Neuronal stem cell (in vitro differentiated cells): ENCODE measurements at regions not wholly inside any gene's neighbourhood (a gene's known extent, or its start where the extent isn't known, plus 50 kb on each side); places are given as distances from the start of the nearest gene placed in this dataset.

Experiments
- DNase-seq: peaks from one replicate; pipeline ENCODE4 v3.0.0-alpha.2; 2013; ENCODE audit warnings: low spot score
- H2AFZ ChIP-seq: one replicate; pipeline ENCODE4 v1.6.1; 2013; ENCODE audit warnings: mild to moderate bottlenecking, low read length, inconsistent platforms
- H2AK5ac ChIP-seq: 2 replicates; pipeline ENCODE4 v1.6.1; 2013; ENCODE audit warnings: low read depth, mild to moderate bottlenecking, inconsistent platforms, low read length, moderate library complexity, mixed read lengths
- H2BK120ac ChIP-seq: 2 replicates; pipeline ENCODE4 v1.6.1; 2013; ENCODE audit warnings: low read depth, mild to moderate bottlenecking, inconsistent platforms, low read length, moderate library complexity, mixed read lengths
- H2BK12ac ChIP-seq: one replicate; pipeline ENCODE4 v1.6.1; 2013; ENCODE audit warnings: low read length, inconsistent platforms
- H2BK15ac ChIP-seq: 2 replicates; pipeline ENCODE4 v1.6.1; 2013; ENCODE audit warnings: mild to moderate bottlenecking, low read length, inconsistent platforms, mixed read lengths
- H2BK5ac ChIP-seq: one replicate; pipeline ENCODE4 v1.6.1; 2013; ENCODE audit warnings: inconsistent platforms, mild to moderate bottlenecking, low read length, moderate library complexity
- H3K14ac ChIP-seq: one replicate; pipeline ENCODE4 v1.6.1; 2013; ENCODE audit warnings: low read length, inconsistent platforms
- H3K18ac ChIP-seq: 2 replicates; pipeline ENCODE4 v1.6.1; 2013; ENCODE audit warnings: low read length, inconsistent platforms
- H3K23ac ChIP-seq: 2 replicates; pipeline ENCODE4 v1.6.1; 2013; ENCODE audit warnings: low read depth, mild to moderate bottlenecking, mixed read lengths, low read length, inconsistent platforms; ENCODE audit not compliant: poor library complexity
- H3K27ac ChIP-seq: replicated peaks from 3 replicates; pipeline ENCODE4 v1.5.1; 2013; ENCODE audit warnings: low read length, inconsistent platforms
- H3K27me3 ChIP-seq, 3 experiments: 2 replicates each; pipeline ENCODE4 v1.6.1; 2013; ENCODE audit warnings: low read length in 3 of 3, mild to moderate bottlenecking in 2 of 3, inconsistent platforms in 1 of 3, low read depth in 1 of 3, mixed read lengths in 1 of 3, moderate library complexity in 1 of 3; ENCODE audit not compliant: control insufficient read depth in 3 of 3, insufficient read depth in 3 of 3
- H3K36me3 ChIP-seq, 2 donors: replicated peaks in 1 of 2; 2 replicates each; pipeline ENCODE4 v1.6.1; 2013; ENCODE audit warnings: low read length in 2 of 2; ENCODE audit not compliant: control insufficient read depth in 2 of 2, insufficient read depth in 2 of 2
- H3K4ac ChIP-seq: 2 replicates; pipeline ENCODE4 v1.6.1; 2013; ENCODE audit warnings: inconsistent platforms, mild to moderate bottlenecking, low read length, moderate library complexity
- H3K4me1 ChIP-seq, 2 donors: 1 replicate in 1 of 2; 2 replicates in 1 of 2; pipeline ENCODE4 v1.6.1; 2013; ENCODE audit warnings: low read length in 2 of 2, low read depth in 1 of 2; ENCODE audit not compliant: control insufficient read depth in 2 of 2, insufficient read depth in 1 of 2
- H3K4me2 ChIP-seq: one replicate; pipeline ENCODE4 v1.6.1; 2013; ENCODE audit warnings: mild to moderate bottlenecking, low read length, inconsistent platforms; ENCODE audit not compliant: insufficient read depth, poor library complexity, severe bottlenecking
- H3K4me3 ChIP-seq, 2 donors: 2 replicates each; pipeline ENCODE4 v1.5.1; 2013; ENCODE audit warnings: low read length in 2 of 2, mild to moderate bottlenecking in 2 of 2, inconsistent platforms in 1 of 2, moderate library complexity in 1 of 2
- H3K79me1 ChIP-seq: one replicate; pipeline ENCODE4 v1.6.1; 2013; ENCODE audit warnings: low read depth, mild to moderate bottlenecking, inconsistent platforms, low read length, moderate library complexity
- H3K9ac ChIP-seq: one replicate; pipeline ENCODE4 v1.6.1; 2013; ENCODE audit warnings: mild to moderate bottlenecking, low read depth, low read length, inconsistent platforms; ENCODE audit not compliant: poor library complexity
- H3K9me3 ChIP-seq, 2 donors: replicated peaks in 1 of 2; 2 replicates each; pipeline versions ENCODE3 to v1.6.1; 2013; ENCODE audit warnings: low read length in 2 of 2, mild to moderate bottlenecking in 2 of 2, inconsistent platforms in 1 of 2, low read depth in 1 of 2, mixed read lengths in 1 of 2, moderate library complexity in 1 of 2; ENCODE audit not compliant: control insufficient read depth in 2 of 2, insufficient read depth in 1 of 2
- H4K8ac ChIP-seq: one replicate; pipeline ENCODE4 v1.6.1; 2013; ENCODE audit warnings: low read depth, mild to moderate bottlenecking, inconsistent platforms, low read length, moderate library complexity
- H4K91ac ChIP-seq: one replicate; pipeline ENCODE4 v1.6.1; 2013; ENCODE audit warnings: low read length, low read depth, mild to moderate bottlenecking, inconsistent platforms; ENCODE audit not compliant: poor library complexity
- WGBS, 2 donors: extraction: QIAGEN DNeasy Blood & Tissue Kit; methylation state at CpG; one replicate each; pipeline ENCODE4 v1.1.7; 2013; ENCODE audit warnings: missing lambda C conversion rate in 2 of 2, mixed read lengths in 1 of 2; ENCODE audit not compliant: insufficient read length in 2 of 2, insufficient replicate concordance in 1 of 2; ENCODE audit errors: extremely low coverage in 2 of 2; 5-methylcytosine and 5-hydroxymethylcytosine counted together

DNA sequence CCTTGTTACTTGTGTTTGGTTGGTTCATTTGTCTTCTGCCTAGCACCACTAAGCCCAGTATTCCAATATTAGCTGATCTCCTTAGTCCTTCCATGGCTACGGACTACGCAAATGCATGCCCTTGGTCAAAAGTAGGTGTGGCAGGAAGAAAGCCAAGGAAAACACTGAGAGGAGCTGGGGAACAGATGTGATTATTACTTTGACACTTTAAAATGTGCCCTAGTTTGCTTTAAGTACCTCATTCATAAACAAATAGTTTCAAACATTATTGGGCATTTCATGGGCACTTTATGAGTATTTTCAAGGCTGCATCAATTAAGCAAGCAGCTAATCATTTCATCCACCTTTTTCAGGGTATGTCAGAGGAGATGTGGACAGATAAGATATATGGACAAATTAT, 60.1 kb upstream of the HDDC2 start:
- Histone ChIP-seq H3K23ac (no peak overlapping the region), H3K27me3 (peaks cover 0 to 63% (median 17%) of the 10 kb centered on the region in 3 experiments), H3K9ac (no peak overlapping the region), H3K79me1 (no peaks in the 10 kb centered on the region), H3K36me3 (no peaks in the 10 kb centered on the region), H3K4me1 (peaks cover 10 to 26% of the 10 kb centered on the region in 2 donors), H3K14ac (no peak overlapping the region), H2BK15ac (no peak overlapping the region), H2AFZ (no peak overlapping the region), H4K91ac (no peak overlapping the region), H2BK120ac (no peak overlapping the region), H3K27ac (no peak overlapping the region), H2BK5ac (no peak overlapping the region), H3K4me2 (no peak overlapping the region), H3K18ac (no peak overlapping the region), H2AK5ac (no peak overlapping the region), H2BK12ac (no peak overlapping the region), H4K8ac (no peak overlapping the region), H3K4me3 (no peak overlapping the region), H3K4ac (no peak overlapping the region), H3K9me3 (no peaks in the 10 kb centered on the region)
- WGBS, 2 donors: no CpG with 5 or more reads among the region's 2 CpGs
- no peak for DNase-seq

DNA sequence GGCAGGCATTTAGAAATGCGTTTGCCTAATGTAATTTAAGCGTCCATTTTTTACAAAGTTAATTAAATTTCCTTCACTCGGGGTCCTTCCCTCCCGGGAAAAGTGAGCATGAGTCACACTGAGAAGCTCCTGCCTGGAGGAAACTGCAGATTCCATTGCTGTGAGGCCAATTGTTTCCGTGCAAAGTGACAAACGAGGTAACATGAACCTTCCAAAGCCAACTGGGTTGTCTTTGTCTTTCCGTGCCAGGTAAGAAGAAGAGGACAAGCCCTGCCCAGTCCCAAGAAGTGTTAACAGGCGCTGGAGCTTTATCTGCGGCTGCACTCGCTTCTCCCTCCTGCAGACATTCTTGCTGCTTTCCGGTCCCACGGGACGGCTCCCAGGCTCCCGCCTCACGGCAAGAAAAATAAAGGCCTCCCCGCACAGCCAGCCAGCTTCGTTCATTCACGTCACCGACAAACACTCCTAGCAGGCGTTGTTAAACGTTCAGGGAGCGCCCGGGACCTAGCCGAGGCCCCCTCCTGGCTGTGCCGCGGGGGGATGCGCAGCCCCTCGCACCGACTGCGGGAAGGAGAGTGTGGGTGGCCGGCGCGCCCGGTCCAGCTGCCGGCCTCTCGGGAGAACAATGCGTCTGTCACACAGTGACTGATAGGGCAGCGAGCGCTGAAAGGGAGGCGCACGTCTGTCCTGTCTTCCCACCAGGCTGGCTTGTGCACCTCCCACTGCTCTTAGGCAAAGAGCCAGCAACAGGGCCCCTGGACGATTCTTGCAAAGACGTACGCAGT, 61.5 kb upstream of the HDDC2 start:
- WGBS, 2 donors: no CpG with 5 or more reads among the region's 44 CpGs

DNA sequence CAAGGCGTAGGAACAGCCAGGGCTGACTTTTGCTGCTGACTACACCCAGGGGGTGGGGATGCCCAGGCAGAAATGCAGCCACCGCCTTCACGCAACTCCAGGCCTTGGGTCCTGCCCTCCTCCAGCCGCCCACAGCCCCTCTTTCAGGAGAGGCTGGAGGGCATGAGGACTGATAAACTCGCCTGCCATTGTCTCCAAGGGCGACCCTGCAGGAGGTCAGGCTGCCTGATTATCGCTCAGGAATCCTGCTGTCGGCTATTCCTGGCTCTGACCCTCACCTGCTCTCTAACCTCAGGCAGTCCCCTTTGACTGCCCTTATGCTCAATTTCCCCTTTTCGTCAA, 62.0 kb upstream of the HDDC2 start:
- no peak overlapping the region for H2BK120ac ChIP-seq
- no peak overlapping the region for H4K8ac ChIP-seq
- H2AFZ ChIP-seq: peak overlapping the region; percentile 92
- H3K4me1 ChIP-seq: peaks cover 10 to 13% of the 10 kb centered on the region in 2 donors
- peak overlapping the region; percentile 76 for H3K18ac ChIP-seq
- no peak overlapping the region for H3K14ac ChIP-seq
- H3K36me3 ChIP-seq: no peaks in the 10 kb centered on the region
- H3K9me3 ChIP-seq: no peaks in the 10 kb centered on the region
- H3K79me1 ChIP-seq: no peaks in the 10 kb centered on the region
- H2BK15ac ChIP-seq: no peak overlapping the region
- H2BK12ac ChIP-seq: peak overlapping the region; percentile 47
- no peak overlapping the region for H2BK5ac ChIP-seq
- peaks cover 0 to 64% (median 17%) of the 10 kb centered on the region in 3 experiments for H3K27me3 ChIP-seq
- H3K27ac ChIP-seq: no peak overlapping the region
- H2AK5ac ChIP-seq: no peak overlapping the region
- H3K4ac ChIP-seq: no peak overlapping the region
- H3K9ac ChIP-seq: peak overlapping the region; percentile 84
- H3K4me3 ChIP-seq: peak overlapping the region; percentile 45 to 77
- no CpG with 5 or more reads among the region's 9 CpGs for WGBS, 2 donors
- H3K4me2 ChIP-seq: peak overlapping the region; percentile 82
- H4K91ac ChIP-seq: no peak overlapping the region
- peak overlapping the region; percentile 59 for H3K23ac ChIP-seq
- no peak for DNase-seq

More for the DNA sequence above, 61.5 kb upstream of the HDDC2 start:
- Histone ChIP-seq H4K91ac (no peak overlapping the region), H3K4me3 (peak overlapping the region; percentile 45 to 77), H3K4me2 (peak overlapping the region; percentile 82), H3K4me1 (peaks cover 10 to 13% of the 10 kb centered on the region in 2 donors), H2BK12ac (peak overlapping the region; percentile 47), H2BK5ac (no peak overlapping the region), H2BK15ac (no peak overlapping the region), H2AFZ (peak overlapping the region; percentile 92), H3K23ac (peak overlapping the region; percentile 59), H3K36me3 (no peaks in the 10 kb centered on the region), H3K79me1 (no peaks in the 10 kb centered on the region), H3K4ac (no peak overlapping the region), H3K9ac (peak overlapping the region; percentile 84), H3K27ac (no peak overlapping the region), H2BK120ac (no peak overlapping the region), H3K9me3 (no peaks in the 10 kb centered on the region), H3K18ac (peak overlapping the region; percentile 76), H4K8ac (no peak overlapping the region), H3K14ac (no peak overlapping the region), H3K27me3 (peaks cover 0 to 66% (median 17%) of the 10 kb centered on the region in 3 experiments), H2AK5ac (no peak overlapping the region)
- DNase-seq: peak; percentile 77

DNA sequence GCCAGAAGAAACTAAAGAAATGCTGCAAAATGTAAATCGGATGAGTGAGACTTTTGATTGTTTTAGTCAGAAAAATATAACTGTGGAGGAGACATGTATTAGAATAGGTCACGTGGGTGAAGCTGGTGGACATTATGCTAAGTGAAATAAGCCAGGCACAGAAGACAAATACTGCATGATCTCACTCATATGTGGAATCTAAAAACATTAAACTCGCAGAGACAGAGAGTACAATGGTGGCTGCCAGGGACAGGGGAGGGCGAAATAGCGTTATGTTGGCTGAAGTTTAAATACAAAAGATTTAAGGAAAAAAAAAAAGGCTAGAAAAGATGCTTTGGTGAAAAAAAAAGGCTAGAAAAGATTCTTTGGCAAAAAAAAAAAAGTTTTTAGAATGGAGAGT, 63.5 kb upstream of the HDDC2 start:
- Histone ChIP-seq H4K8ac (no peak overlapping the region), H2BK120ac (no peak overlapping the region), H2BK12ac (no peak overlapping the region), H3K4me2 (no peak overlapping the region), H3K4me3 (no peak overlapping the region), H4K91ac (no peak overlapping the region), H2AK5ac (no peak overlapping the region), H3K4me1 (peaks cover 10 to 13% of the 10 kb centered on the region in 2 donors), H3K79me1 (no peaks in the 10 kb centered on the region), H3K9me3 (no peaks in the 10 kb centered on the region), H2BK15ac (no peak overlapping the region), H2BK5ac (no peak overlapping the region), H3K9ac (no peak overlapping the region), H3K27me3 (peaks cover 0 to 64% (median 17%) of the 10 kb centered on the region in 3 experiments), H3K23ac (no peak overlapping the region), H3K18ac (no peak overlapping the region), H2AFZ (no peak overlapping the region), H3K14ac (no peak overlapping the region), H3K4ac (no peak overlapping the region), H3K36me3 (no peaks in the 10 kb centered on the region), H3K27ac (no peak overlapping the region)
- no CpG with 5 or more reads among the region's 5 CpGs for WGBS, 2 donors
- no peak for DNase-seq
